Epithelial cell of esophagus (primary cell): ENCODE measurements at regions not wholly inside any gene's neighbourhood (a gene's known extent, or its start where the extent isn't known, plus 50 kb on each side); places are given as distances from the start of the nearest gene placed in this dataset.

Source experiments
- DNase-seq: peaks from one replicate; pipeline ENCODE4 v3.0.0; 2010; ENCODE audit warnings: low read depth
- H3K4me3 ChIP-seq: 2 replicates; pipeline ENCODE4 v1.5.1; 2011; ENCODE audit warnings: mild to moderate bottlenecking, low read length, control low read depth
- CTCF ChIP-seq: IDR thresholded peaks from 2 replicates; pipeline ENCODE4 v1.5.1; 2011; ENCODE audit warnings: low read depth, mild to moderate bottlenecking, low read length, control low read depth, inconsistent platforms; ENCODE audit not compliant: insufficient read depth; ENCODE audit errors: missing control alignments

GRCh38 chr4:104404361-104404760, 90.3 kb downstream of the CXXC4 start:
- TF ChIP-seq CTCF: no peak
- no peak for DNase-seq
- H3K4me3 ChIP-seq: no peak overlapping the region

GRCh38 chr4:104395168-104395614, 99.5 kb downstream of the CXXC4 start:
- DNase-seq: peak; percentile 8
- no peak overlapping the region for H3K4me3 ChIP-seq
- no peak for TF ChIP-seq CTCF

GRCh38 chr4:104394406-104395167, 100.1 kb downstream of the CXXC4 start:
- H3K4me3 ChIP-seq: no peak overlapping the region
- DNase-seq: no peak
- no peak for TF ChIP-seq CTCF

GRCh38 chr4:104393655-104394324, 100.9 kb downstream of the CXXC4 start:
- H3K4me3 ChIP-seq: no peak overlapping the region
- peak; percentile 39 for DNase-seq
- no peak for TF ChIP-seq CTCF

GRCh38 chr4:104385713-104386112, 109.0 kb downstream of the CXXC4 start:
- no peak for TF ChIP-seq CTCF
- DNase-seq: no peak

GRCh38 chr4:104382961-104383360, 111.7 kb downstream of the CXXC4 start:
- DNase-seq: peak; percentile 56
- H3K4me3 ChIP-seq: no peak overlapping the region
- TF ChIP-seq CTCF: no peak

More at GRCh38 chr4:104385713-104386112, 109.0 kb downstream of the CXXC4 start:
- H3K4me3 ChIP-seq: no peak overlapping the region
